ENCODE measurements at regions not wholly inside any gene's neighbourhood (a gene's known extent, or its start where the extent isn't known, plus 50 kb on each side); places are given as distances from the start of the nearest gene placed in this dataset.

DNA sequence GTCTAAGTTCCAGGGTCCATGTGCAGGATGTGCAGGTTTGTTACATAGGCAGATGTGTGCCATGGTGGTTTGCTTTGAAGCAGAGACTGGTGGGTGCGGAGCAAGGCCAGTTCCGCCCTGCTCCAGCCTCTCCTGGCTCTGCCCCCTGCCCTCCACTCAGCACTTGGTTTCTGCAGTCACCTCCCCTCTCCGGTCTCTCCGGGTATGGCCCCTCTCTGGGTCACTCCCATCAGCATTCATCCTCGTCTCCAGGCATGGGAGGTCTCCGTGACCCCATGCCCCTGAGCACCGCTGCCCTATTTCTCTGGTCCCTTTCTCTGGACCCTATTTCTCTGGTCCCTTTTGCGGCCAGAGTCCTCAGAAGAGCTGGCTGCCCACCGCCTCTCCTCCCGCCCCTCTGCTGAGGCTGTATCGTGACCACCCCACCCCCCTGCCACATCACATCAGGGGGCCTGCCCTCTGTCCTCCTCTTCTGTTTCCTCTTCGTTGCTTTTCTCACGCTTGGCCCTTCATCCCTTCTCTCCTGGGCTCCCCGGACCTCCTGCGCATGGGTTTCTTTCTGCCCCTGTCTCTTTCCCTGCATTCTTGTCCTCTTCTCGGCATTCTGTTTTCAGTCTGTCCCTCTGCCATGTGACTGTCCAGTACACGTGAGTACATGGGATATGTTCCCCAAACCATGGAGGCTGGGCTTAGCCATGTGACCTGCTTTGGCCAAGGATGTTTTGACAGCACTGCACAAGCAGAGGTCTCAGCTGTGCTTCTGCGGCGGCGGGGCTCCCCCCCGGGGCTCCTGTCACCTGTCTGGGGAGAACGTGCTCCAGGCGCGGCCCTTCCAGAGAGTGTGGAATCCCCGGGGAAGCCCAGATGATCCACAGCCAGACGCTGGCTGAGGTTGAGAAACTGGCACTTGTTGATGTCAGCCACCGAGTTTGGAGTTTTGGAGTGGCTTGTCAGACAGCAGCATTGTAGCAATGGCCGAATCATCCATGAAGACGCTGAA, 54.4 kb upstream of the C1orf174 start:
- in situ Hi-C loops (cut with MboI; ENCODE audit: low pct_unique_long_range_greater_than_20kb in 2 of 9, low sequenced_read_pairs in 9 of 9, unreplicated experiment in 9 of 9), result no loop called here
- peak overlapping the region in 2 of 5 donors; percentile 2 to 5 for H3K4me3 ChIP-seq
- peak overlapping the region; percentile 30 to 82 for H3K27ac ChIP-seq
- H3K4me1 ChIP-seq (replicated peaks in 1 of 2), result peaks cover 29 to 39% of the 10 kb centered on the region in 2 donors
- peak in 5 of 8 experiments; percentile 9 to 94 (median 94) for ATAC-seq (replicated peaks in 6 of 8)
- 0 to 81% (median 38%) methylated on average over 2 to 19 of the region's 29 CpGs; no CpG with 5 or more reads in 2 of the 10 experiments for WGBS, 10 experiments

DNA sequence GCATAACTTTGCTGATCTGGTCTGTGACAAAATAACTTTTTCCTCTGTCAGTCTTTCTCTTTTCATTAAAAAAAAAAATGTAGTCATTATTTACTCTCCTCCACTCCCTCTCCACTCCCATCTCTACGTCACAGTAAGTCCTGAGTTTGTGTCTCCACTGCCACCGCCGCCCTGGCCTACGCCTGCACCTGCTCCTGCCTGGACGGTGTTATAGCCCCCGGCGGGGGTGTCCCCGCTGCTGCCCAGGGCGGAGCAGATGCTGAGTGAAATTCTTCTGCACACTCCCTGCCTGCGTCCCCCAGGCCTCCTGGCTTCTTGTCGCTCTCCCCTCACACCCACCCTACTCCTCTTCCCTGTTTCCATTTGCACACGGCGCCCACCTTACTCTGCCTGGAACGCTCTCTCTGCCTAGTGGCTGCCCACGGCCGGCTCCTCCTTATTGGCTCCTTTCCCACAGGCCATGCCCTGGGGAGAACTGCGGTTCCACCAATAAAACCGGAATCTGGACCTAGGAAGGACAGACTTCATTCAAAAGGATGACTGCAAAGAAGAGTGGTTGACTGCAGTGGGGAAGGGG, 55.2 kb upstream of the C1orf174 start:
- Histone ChIP-seq H3K27ac (no peak overlapping the region), H3K4me3 (no peak overlapping the region), H3K4me1 (replicated peaks in 1 of 2) (peaks cover 31 to 39% of the 10 kb centered on the region in 2 donors)
- in situ Hi-C loops (cut with MboI; ENCODE audit: low pct_unique_long_range_greater_than_20kb in 2 of 9, low sequenced_read_pairs in 9 of 9, unreplicated experiment in 9 of 9), result no loop called here
- WGBS, 10 experiments, result 44 to 93% (median 73%) methylated on average over 3 to 16 of the region's 18 CpGs; no CpG with 5 or more reads in 4 of the 10 experiments
- no peak for ATAC-seq (replicated peaks in 6 of 8)

- 7 to 82% (median 72%) methylated on average over 1 to 14 of the region's 14 CpGs; no CpG with 5 or more reads in 1 of the 10 experiments for WGBS, 10 experiments
- Histone ChIP-seq H3K4me1 (replicated peaks in 1 of 2) (peaks cover 27 to 35% of the 10 kb centered on the region in 2 donors), H3K4me3 (no peak overlapping the region), H3K27ac (no peak overlapping the region)
- no peak for ATAC-seq (replicated peaks in 6 of 8)
- in situ Hi-C loops (cut with MboI; ENCODE audit: low pct_unique_long_range_greater_than_20kb in 2 of 9, low sequenced_read_pairs in 9 of 9, unreplicated experiment in 9 of 9), result no loop called here
These were observed 56.6 kb upstream of the C1orf174 start for GRCh38 chr1:3956527-3957170.

DNA sequence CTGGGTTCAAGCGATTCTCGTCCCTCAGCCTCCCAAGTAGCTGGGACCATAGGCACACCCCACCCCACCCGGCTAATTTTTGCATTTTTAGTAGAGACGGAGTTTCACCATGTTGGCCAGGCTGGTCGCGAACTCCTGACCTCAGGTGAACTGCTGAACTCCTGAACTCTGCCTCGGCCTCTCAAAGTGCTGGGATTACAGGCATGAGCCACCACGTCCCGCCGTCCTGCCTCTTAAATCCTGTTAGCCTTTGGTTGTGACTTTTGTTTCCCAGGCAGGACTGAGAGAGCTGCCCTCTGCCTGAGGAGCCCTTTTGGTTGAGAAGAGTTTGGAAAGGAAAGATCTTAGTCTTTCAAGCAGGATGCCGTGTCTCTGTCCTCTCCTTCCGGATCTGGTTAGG, 59.3 kb upstream of the C1orf174 start:
- in situ Hi-C loops (cut with MboI; ENCODE audit: low pct_unique_long_range_greater_than_20kb in 2 of 9, low sequenced_read_pairs in 9 of 9, unreplicated experiment in 9 of 9), result no loop called here
- Histone ChIP-seq H3K4me3 (no peak overlapping the region), H3K27ac (no peak overlapping the region), H3K4me1 (replicated peaks in 1 of 2) (peaks cover 13 to 19% of the 10 kb centered on the region in 2 donors)
- 15 to 74% (median 48%) methylated on average over 3 to 8 of the region's 12 CpGs; no CpG with 5 or more reads in 2 of the 10 experiments for WGBS, 10 experiments
- ATAC-seq (replicated peaks in 6 of 8), result no peak

DNA sequence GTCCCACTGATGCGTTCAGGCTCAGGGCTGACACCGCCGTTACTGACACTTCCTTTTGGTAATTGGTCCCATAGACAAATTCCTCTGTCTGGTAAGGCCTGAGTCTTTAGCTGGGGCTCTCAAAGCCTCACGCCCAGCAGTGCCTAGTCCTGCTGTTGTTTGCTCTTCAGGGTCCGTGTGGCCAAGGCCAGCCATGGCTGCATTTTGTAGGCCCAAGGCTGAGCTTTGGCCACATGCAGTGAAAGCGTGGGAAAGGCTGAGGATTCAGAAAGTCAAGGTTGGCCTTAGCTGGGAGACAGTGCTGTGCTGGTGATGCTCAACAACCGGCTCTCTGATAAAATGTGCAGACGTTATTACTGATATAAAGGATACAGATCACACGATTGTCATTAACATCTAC, 63.5 kb upstream of the C1orf174 start:
- Histone ChIP-seq H3K4me1 (replicated peaks in 1 of 2) (peaks cover 8% of the 10 kb centered on the region in 2 donors), H3K27ac (no peak overlapping the region), H3K4me3 (no peak overlapping the region)
- in situ Hi-C loops (cut with MboI; ENCODE audit: low pct_unique_long_range_greater_than_20kb in 2 of 9, low sequenced_read_pairs in 9 of 9, unreplicated experiment in 9 of 9), result no loop called here
- 50 to 100% (median 79%) methylated on average over 1 to 7 of the region's 9 CpGs; no CpG with 5 or more reads in 1 of the 10 experiments for WGBS, 10 experiments
- no peak for ATAC-seq (replicated peaks in 6 of 8)

GRCh38 chr1:3965693-3966092, 65.6 kb upstream of the C1orf174 start:
- H3K4me3 ChIP-seq, result no peak overlapping the region
- no peak overlapping the region for H3K27ac ChIP-seq
- no peak for ATAC-seq (replicated peaks in 6 of 8)
- WGBS, 10 experiments, result 47 to 97% (median 73%) methylated on average over 2 to 6 of the region's 6 CpGs; no CpG with 5 or more reads in 4 of the 10 experiments
- peaks cover 0 to 4% of the 10 kb centered on the region in 2 donors for H3K4me1 ChIP-seq (replicated peaks in 1 of 2)
- in situ Hi-C loops (cut with MboI; ENCODE audit: low pct_unique_long_range_greater_than_20kb in 2 of 9, low sequenced_read_pairs in 9 of 9, unreplicated experiment in 9 of 9), result no loop called here

- ATAC-seq (replicated peaks in 6 of 8), result no peak
- peaks cover 0 to 4% of the 10 kb centered on the region in 2 donors for H3K4me1 ChIP-seq (replicated peaks in 1 of 2)
- H3K4me3 ChIP-seq, result no peak overlapping the region
- no peak overlapping the region for H3K27ac ChIP-seq
- in situ Hi-C loops (cut with MboI; ENCODE audit: low pct_unique_long_range_greater_than_20kb in 2 of 9, low sequenced_read_pairs in 9 of 9, unreplicated experiment in 9 of 9), result no loop called here
- 7 to 85% (median 60%) methylated on average over 2 to 10 of the region's 10 CpGs; no CpG with 5 or more reads in 2 of the 10 experiments for WGBS, 10 experiments
These were observed 68.8 kb upstream of the C1orf174 start for GRCh38 chr1:3968851-3969250.

DNA sequence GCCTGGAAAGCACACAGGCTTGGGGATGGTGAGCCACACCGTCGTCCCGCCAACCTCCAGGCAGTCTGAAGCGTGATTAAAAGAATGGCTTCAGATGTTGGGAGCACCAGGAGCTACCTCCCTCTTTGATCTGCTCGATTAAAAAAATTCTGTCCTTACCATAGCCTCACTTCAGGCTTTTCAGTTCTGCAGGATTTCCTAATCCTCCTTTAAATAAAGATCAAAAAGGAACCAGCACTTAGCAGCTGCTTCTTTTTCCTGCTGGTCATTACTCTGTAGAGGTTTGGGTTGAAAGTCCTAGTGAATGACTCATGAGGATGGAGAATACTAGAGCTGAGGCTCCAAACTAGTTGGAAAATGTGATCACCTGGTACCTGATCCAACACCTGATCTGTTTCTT, 71.9 kb upstream of the C1orf174 start:
- H3K4me1 ChIP-seq (replicated peaks in 1 of 2), result peaks cover 0 to 4% of the 10 kb centered on the region in 2 donors
- H3K4me3 ChIP-seq, result no peak overlapping the region
- H3K27ac ChIP-seq, result no peak overlapping the region
- ATAC-seq (replicated peaks in 6 of 8), result no peak
- 0 to 81% (median 33%) methylated on average over 1 to 5 of the region's 5 CpGs; no CpG with 5 or more reads in 2 of the 10 experiments for WGBS, 10 experiments
- in situ Hi-C loops (cut with MboI; ENCODE audit: low pct_unique_long_range_greater_than_20kb in 2 of 9, low sequenced_read_pairs in 9 of 9, unreplicated experiment in 9 of 9), result no loop called here

GRCh38 chr1:3975903-3976630, 76.0 kb upstream of the C1orf174 start:
- no peak for ATAC-seq (replicated peaks in 6 of 8)
- in situ Hi-C loops (cut with MboI; ENCODE audit: low pct_unique_long_range_greater_than_20kb in 2 of 9, low sequenced_read_pairs in 9 of 9, unreplicated experiment in 9 of 9), result no loop called here
- Histone ChIP-seq H3K27ac (no peak overlapping the region), H3K4me1 (replicated peaks in 1 of 2) (peaks cover 12 to 18% of the 10 kb centered on the region in 2 donors), H3K4me3 (no peak overlapping the region)
- 38 to 82% (median 74%) methylated on average over 3 to 25 of the region's 25 CpGs; no CpG with 5 or more reads in 1 of the 10 experiments for WGBS, 10 experiments

GRCh38 chr1:3976821-3977220, 76.7 kb upstream of the C1orf174 start:
- in situ Hi-C loops (cut with MboI; ENCODE audit: low pct_unique_long_range_greater_than_20kb in 2 of 9, low sequenced_read_pairs in 9 of 9, unreplicated experiment in 9 of 9), result no loop called here
- WGBS, 10 experiments, result 13 to 87% (median 66%) methylated on average over 3 to 20 of the region's 23 CpGs; no CpG with 5 or more reads in 6 of the 10 experiments
- ATAC-seq (replicated peaks in 6 of 8), result no peak
- H3K4me1 ChIP-seq (replicated peaks in 1 of 2), result peaks cover 12 to 18% of the 10 kb centered on the region in 2 donors
- no peak overlapping the region for H3K4me3 ChIP-seq
- no peak overlapping the region for H3K27ac ChIP-seq

DNA sequence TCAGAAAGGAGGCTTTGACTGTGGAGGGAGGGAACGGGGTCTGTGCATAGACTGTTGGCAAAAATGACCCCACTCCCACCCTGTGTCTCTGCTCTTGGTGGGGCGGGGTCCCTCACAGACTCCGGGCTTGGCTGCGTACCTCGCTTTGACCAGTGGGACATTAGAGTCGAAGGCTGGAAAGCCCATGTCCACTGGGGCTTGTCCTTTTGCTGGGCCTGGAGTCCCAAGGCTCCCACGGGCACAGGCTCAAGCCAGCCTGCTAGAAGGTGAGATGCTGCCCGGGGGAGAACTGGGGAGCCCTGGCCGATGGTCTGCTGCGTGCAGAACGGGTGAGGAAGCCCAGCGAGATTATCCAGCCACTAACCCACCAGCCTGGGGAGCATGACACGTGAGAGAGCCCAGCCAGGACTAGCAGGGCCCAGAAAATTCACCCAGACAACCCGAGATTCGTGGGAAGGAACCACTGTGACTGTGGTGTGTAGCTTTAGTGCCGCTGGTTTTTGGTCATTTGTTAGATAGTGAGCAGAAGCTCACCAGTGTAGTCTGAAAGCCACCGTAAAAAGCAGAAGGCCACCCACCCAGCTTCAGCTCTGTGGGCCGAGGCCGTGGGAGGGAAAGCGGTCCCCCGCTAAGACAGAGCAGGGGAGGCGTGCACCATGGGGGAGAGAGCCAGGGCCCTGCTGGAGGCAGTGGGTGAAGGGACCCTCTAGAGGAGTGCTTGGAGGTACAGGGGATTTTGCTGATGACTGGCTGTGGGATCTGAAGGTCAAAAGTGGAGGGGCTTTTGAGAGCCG, 78.3 kb upstream of the C1orf174 start:
- Histone ChIP-seq H3K4me1 (replicated peaks in 1 of 2) (peaks cover 12 to 22% of the 10 kb centered on the region in 2 donors), H3K27ac (peak overlapping the region in 1 of 2 donors; percentile 56), H3K4me3 (no peak overlapping the region)
- peak in 4 of 8 experiments; percentile 74 to 81 (median 78) for ATAC-seq (replicated peaks in 6 of 8)
- 0 to 100% (median 71%) methylated on average over 1 to 18 of the region's 23 CpGs; no CpG with 5 or more reads in 2 of the 10 experiments for WGBS, 10 experiments
- in situ Hi-C loops (cut with MboI; ENCODE audit: low pct_unique_long_range_greater_than_20kb in 2 of 9, low sequenced_read_pairs in 9 of 9, unreplicated experiment in 9 of 9), result no loop called here

GRCh38 chr1:3978990-3979325, 78.9 kb upstream of the C1orf174 start:
- peak in 6 of 8 experiments; percentile 51 to 96 (median 96) for ATAC-seq (replicated peaks in 6 of 8)
- Histone ChIP-seq H3K27ac (peak overlapping the region; percentile 23 to 30), H3K4me1 (replicated peaks in 1 of 2) (peaks cover 12 to 22% of the 10 kb centered on the region in 2 donors), H3K4me3 (no peak overlapping the region)
- 0 to 66% (median 43%) methylated on average over 1 to 8 of the region's 9 CpGs; no CpG with 5 or more reads in 3 of the 10 experiments for WGBS, 10 experiments
- in situ Hi-C loops (cut with MboI; ENCODE audit: low pct_unique_long_range_greater_than_20kb in 2 of 9, low sequenced_read_pairs in 9 of 9, unreplicated experiment in 9 of 9), result no loop called here

Data from motor neuron (in vitro differentiated cells).